ENCODE measurements at regions not wholly inside any gene's neighbourhood (a gene's known extent, or its start where the extent isn't known, plus 50 kb on each side); places are given as distances from the start of the nearest gene placed in this dataset.

GRCh38 chr13:74768521-74769085 lies 634.4 kb upstream of the KLF12 start:
- TF ChIP-seq RELA (CRISPR knock-in tag; IDR thresholded peaks at IDR 0.05; ENCODE audit: borderline replicate concordance) (no peak), SOX15 (CRISPR knock-in tag; IDR thresholded peaks at IDR 0.05) (no peak), ELF4 (CRISPR knock-in tag; IDR thresholded peaks at IDR 0.05; ENCODE audit: low read depth) (no peak), HMGA2 (CRISPR knock-in tag; IDR thresholded peaks at IDR 0.05) (no peak), ZNF423 (CRISPR knock-in tag; IDR thresholded peaks at IDR 0.05) (no peak), CREM (CRISPR knock-in tag; IDR thresholded peaks at IDR 0.05) (no peak), SMAD3 (CRISPR knock-in tag; IDR thresholded peaks at IDR 0.05; ENCODE audit: borderline replicate concordance) (no peak), ZNF232 (CRISPR knock-in tag; IDR thresholded peaks at IDR 0.05) (no peak)
- TF ChIP-seq, protein P1, sequence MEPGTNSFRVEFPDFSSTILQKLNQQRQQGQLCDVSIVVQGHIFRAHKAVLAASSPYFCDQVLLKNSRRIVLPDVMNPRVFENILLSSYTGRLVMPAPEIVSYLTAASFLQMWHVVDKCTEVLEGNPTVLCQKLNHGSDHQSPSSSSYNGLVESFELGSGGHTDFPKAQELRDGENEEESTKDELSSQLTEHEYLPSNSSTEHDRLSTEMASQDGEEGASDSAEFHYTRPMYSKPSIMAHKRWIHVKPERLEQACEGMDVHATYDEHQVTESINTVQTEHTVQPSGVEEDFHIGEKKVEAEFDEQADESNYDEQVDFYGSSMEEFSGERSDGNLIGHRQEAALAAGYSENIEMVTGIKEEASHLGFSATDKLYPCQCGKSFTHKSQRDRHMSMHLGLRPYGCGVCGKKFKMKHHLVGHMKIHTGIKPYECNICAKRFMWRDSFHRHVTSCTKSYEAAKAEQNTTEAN (CRISPR knock-in tag; IDR thresholded peaks at IDR 0.05), result no peak
- Mint-ChIP-seq H3K27ac (no peak overlapping the region), H3K27me3 (ENCODE audit: low read depth) (no peaks in the 10 kb centered on the region), H3K4me3 (no peak overlapping the region), H3K4me1 (peaks cover 8% of the 10 kb centered on the region), H3K36me3 (no peaks in the 10 kb centered on the region), H3K9me3 (no peaks in the 10 kb centered on the region)
- ChIA-PET POLR2A (no interaction called here), CTCF (no interaction called here)
- ATAC-seq (no peak), DNase-seq (ENCODE audit: low spot score) (no peak)

DNA sequence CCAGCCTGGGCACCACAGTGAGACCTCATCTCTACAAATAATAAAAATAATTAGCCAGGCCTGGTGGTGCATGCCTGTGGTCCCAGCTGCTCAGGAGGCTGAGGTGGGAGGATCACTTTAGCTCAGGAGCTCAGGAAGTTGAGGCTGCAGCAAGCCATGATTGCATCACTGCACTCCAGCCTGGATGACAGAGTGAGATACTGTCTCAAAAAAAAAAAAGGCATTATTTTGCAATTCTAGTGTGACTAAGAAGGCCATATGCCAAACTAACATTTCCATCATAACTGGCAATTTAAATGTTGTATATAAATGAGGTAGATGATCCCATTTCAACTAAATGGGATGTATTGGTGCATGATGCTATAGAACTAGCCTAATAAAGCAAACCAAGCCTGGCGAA lies 632.8 kb upstream of the KLF12 start:
- Mint-ChIP-seq H3K36me3 (no peaks in the 10 kb centered on the region), H3K9me3 (no peaks in the 10 kb centered on the region), H3K4me3 (no peak overlapping the region), H3K4me1 (peaks cover 5% of the 10 kb centered on the region), H3K27ac (no peak overlapping the region), H3K27me3 (ENCODE audit: low read depth) (no peaks in the 10 kb centered on the region)
- POLR2A ChIA-PET, result no interaction called here
- no peak for TF ChIP-seq ATF3 (CRISPR knock-in tag; conservative IDR thresholded peaks at IDR 0.05)
- no peak for TF ChIP-seq RELA (CRISPR knock-in tag; IDR thresholded peaks at IDR 0.05; ENCODE audit: borderline replicate concordance)
- no peak for TF ChIP-seq EMX1 (CRISPR knock-in tag; IDR thresholded peaks at IDR 0.05)
- TF ChIP-seq, protein P2, sequence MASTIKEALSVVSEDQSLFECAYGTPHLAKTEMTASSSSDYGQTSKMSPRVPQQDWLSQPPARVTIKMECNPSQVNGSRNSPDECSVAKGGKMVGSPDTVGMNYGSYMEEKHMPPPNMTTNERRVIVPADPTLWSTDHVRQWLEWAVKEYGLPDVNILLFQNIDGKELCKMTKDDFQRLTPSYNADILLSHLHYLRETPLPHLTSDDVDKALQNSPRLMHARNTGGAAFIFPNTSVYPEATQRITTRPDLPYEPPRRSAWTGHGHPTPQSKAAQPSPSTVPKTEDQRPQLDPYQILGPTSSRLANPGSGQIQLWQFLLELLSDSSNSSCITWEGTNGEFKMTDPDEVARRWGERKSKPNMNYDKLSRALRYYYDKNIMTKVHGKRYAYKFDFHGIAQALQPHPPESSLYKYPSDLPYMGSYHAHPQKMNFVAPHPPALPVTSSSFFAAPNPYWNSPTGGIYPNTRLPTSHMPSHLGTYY (CRISPR knock-in tag; IDR thresholded peaks at IDR 0.05), result no peak
- no peak for TF ChIP-seq GTF2I (CRISPR knock-in tag; conservative IDR thresholded peaks at IDR 0.05)
- no peak for TF ChIP-seq TP53 (CRISPR knock-in tag; IDR thresholded peaks at IDR 0.05)
- TF ChIP-seq, protein P3, sequence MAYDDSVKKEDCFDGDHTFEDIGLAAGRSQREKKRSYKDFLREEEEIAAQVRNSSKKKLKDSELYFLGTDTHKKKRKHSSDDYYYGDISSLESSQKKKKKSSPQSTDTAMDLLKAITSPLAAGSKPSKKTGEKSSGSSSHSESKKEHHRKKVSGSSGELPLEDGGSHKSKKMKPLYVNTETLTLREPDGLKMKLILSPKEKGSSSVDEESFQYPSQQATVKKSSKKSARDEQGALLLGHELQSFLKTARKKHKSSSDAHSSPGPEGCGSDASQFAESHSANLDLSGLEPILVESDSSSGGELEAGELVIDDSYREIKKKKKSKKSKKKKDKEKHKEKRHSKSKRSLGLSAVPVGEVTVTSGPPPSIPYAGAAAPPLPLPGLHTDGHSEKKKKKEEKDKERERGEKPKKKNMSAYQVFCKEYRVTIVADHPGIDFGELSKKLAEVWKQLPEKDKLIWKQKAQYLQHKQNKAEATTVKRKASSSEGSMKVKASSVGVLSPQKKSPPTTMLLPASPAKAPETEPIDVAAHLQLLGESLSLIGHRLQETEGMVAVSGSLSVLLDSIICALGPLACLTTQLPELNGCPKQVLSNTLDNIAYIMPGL (CRISPR knock-in tag; IDR thresholded peaks at IDR 0.05), result no peak
- TF ChIP-seq IRF1 (CRISPR knock-in tag; IDR thresholded peaks at IDR 0.05), result no peak
- no peak for TF ChIP-seq ZNF396 (CRISPR knock-in tag; IDR thresholded peaks at IDR 0.05; ENCODE audit: borderline replicate concordance)
- no peak for TF ChIP-seq ZNF423 (CRISPR knock-in tag; IDR thresholded peaks at IDR 0.05)
- TF ChIP-seq, protein P4, sequence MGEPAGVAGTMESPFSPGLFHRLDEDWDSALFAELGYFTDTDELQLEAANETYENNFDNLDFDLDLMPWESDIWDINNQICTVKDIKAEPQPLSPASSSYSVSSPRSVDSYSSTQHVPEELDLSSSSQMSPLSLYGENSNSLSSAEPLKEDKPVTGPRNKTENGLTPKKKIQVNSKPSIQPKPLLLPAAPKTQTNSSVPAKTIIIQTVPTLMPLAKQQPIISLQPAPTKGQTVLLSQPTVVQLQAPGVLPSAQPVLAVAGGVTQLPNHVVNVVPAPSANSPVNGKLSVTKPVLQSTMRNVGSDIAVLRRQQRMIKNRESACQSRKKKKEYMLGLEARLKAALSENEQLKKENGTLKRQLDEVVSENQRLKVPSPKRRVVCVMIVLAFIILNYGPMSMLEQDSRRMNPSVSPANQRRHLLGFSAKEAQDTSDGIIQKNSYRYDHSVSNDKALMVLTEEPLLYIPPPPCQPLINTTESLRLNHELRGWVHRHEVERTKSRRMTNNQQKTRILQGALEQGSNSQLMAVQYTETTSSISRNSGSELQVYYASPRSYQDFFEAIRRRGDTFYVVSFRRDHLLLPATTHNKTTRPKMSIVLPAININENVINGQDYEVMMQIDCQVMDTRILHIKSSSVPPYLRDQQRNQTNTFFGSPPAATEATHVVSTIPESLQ (CRISPR knock-in tag; IDR thresholded peaks at IDR 0.05), result no peak
- TF ChIP-seq ZBTB21 (CRISPR knock-in tag; IDR thresholded peaks at IDR 0.05; ENCODE audit: borderline replicate concordance), result no peak
- TF ChIP-seq ZNF263 (CRISPR knock-in tag; IDR thresholded peaks at IDR 0.05; ENCODE audit: low read depth), result no peak
- TF ChIP-seq FOXK1 (CRISPR knock-in tag; IDR thresholded peaks at IDR 0.05), result no peak
- TF ChIP-seq ZNF138 (CRISPR knock-in tag; conservative IDR thresholded peaks at IDR 0.05), result no peak
- TF ChIP-seq MYBL2 (CRISPR knock-in tag; IDR thresholded peaks at IDR 0.05), result no peak
- no peak for TF ChIP-seq OVOL2 (CRISPR knock-in tag; IDR thresholded peaks at IDR 0.05; ENCODE audit: borderline replicate concordance)
- TF ChIP-seq TEAD1 (CRISPR knock-in tag; IDR thresholded peaks at IDR 0.05), result no peak
- TF ChIP-seq TCF7 (CRISPR knock-in tag; IDR thresholded peaks at IDR 0.05; ENCODE audit: low read depth), result no peak
- no peak for ATAC-seq
- CTCF ChIA-PET, result no interaction called here
- no peak for DNase-seq (ENCODE audit: low spot score)

Measured in WTC11 (cell line).